Liver (tissue), 8 donors: ENCODE measurements at regions not wholly inside any gene's neighbourhood (a gene's known extent, or its start where the extent isn't known, plus 50 kb on each side); places are given as distances from the start of the nearest gene placed in this dataset.

Source experiments
- DNase-seq: peaks from one replicate; pipeline ENCODE4 v3.0.0-alpha.2; 2017; ENCODE audit warnings: low spot score
- H3K27ac ChIP-seq, 2 donors: one replicate each; pipeline ENCODE4 v1.7.0; 2013; ENCODE audit warnings: inconsistent platforms in 2 of 2, low read length in 2 of 2, control low read depth in 1 of 2, low read depth in 1 of 2, mild to moderate bottlenecking in 1 of 2
- H3K27me3 ChIP-seq, 4 donors: one replicate each; pipeline versions ENCODE4 v1.6.1 to v1.7.0; 2013; ENCODE audit warnings: low read length in 3 of 4, inconsistent platforms in 1 of 4, mild to moderate bottlenecking in 1 of 4, moderate library complexity in 1 of 4; ENCODE audit not compliant: control insufficient read depth in 4 of 4, insufficient read depth in 4 of 4
- H3K36me3 ChIP-seq, 4 donors: one replicate each; pipeline versions ENCODE4 v1.6.1 to v1.7.0; 2013; ENCODE audit warnings: low read length in 3 of 4, mild to moderate bottlenecking in 3 of 4, low read depth in 1 of 4, moderate library complexity in 1 of 4; ENCODE audit not compliant: control insufficient read depth in 4 of 4, insufficient read depth in 3 of 4
- H3K4me1 ChIP-seq, 4 donors: one replicate each; pipeline versions ENCODE4 v1.6.1 to v1.7.0; 2013; ENCODE audit warnings: low read length in 3 of 4, mild to moderate bottlenecking in 3 of 4, moderate library complexity in 1 of 4; ENCODE audit not compliant: control insufficient read depth in 4 of 4, insufficient read depth in 4 of 4
- H3K4me3 ChIP-seq, 3 donors: one replicate each; pipeline versions ENCODE4 v1.6.1 to v1.7.0; 2013; ENCODE audit warnings: low read length in 3 of 3, control low read depth in 1 of 3, low read depth in 1 of 3, mild to moderate bottlenecking in 1 of 3
- H3K9ac ChIP-seq, 2 donors: one replicate each; pipeline ENCODE4 v1.7.0; 2013; ENCODE audit warnings: low read length in 2 of 2, mild to moderate bottlenecking in 2 of 2, moderate library complexity in 2 of 2, control low read depth in 1 of 2, low read depth in 1 of 2
- H3K9me3 ChIP-seq, 4 donors: one replicate each; pipeline versions ENCODE4 v1.6.1 to v1.7.0; 2013; ENCODE audit warnings: low read length in 3 of 4; ENCODE audit not compliant: control insufficient read depth in 4 of 4
- ATF3 ChIP-seq: IDR thresholded peaks from 2 replicates; pipeline ENCODE4 v1.6.1; 2016; ENCODE audit warnings: antibody characterized with exemption
- CTCF ChIP-seq: fragments of 150-350 bp; IDR thresholded peaks from 2 replicates; pipeline ENCODE4 v1.5.1; 2017; ENCODE audit warnings: improper control_type of control experiment, low read depth, low read length; ENCODE audit not compliant: missing input control
- EGR1 ChIP-seq, 2 donors: IDR thresholded peaks; 2 replicates each; pipeline ENCODE4 v1.6.1; 2016 to 2018; ENCODE audit warnings: antibody characterized with exemption in 2 of 2, low read depth in 2 of 2
- FOXA1 ChIP-seq: IDR thresholded peaks from 2 replicates; pipeline ENCODE4 v1.6.1; 2016; ENCODE audit warnings: antibody characterized with exemption
- FOXA2 ChIP-seq: IDR thresholded peaks from 2 replicates; pipeline ENCODE4 v1.6.1; 2016; ENCODE audit warnings: antibody characterized with exemption
- GABPA ChIP-seq, 2 donors: IDR thresholded peaks in 1 of 2; conservative IDR thresholded peaks in 1 of 2; 2 replicates each; pipeline ENCODE4 v1.6.1; 2016; ENCODE audit warnings: antibody characterized with exemption in 2 of 2, mild to moderate bottlenecking in 1 of 2, moderate library complexity in 1 of 2
- HNF4A ChIP-seq, 2 donors: conservative IDR thresholded peaks; 2 replicates each; pipeline ENCODE4 v1.6.1; 2016; ENCODE audit warnings: antibody characterized with exemption in 2 of 2, mild to moderate bottlenecking in 2 of 2
- HNF4G ChIP-seq: IDR thresholded peaks from 2 replicates; pipeline ENCODE4 v1.6.1; 2016; ENCODE audit warnings: antibody characterized with exemption
- JUND ChIP-seq, 2 donors: IDR thresholded peaks; 2 replicates each; pipeline ENCODE4 v1.6.1; 2016; ENCODE audit warnings: antibody characterized with exemption in 2 of 2
- MAX ChIP-seq: IDR thresholded peaks from 2 replicates; pipeline ENCODE4 v1.6.1; 2016; ENCODE audit warnings: antibody characterized with exemption
- NR2F2 ChIP-seq: IDR thresholded peaks from 2 replicates; pipeline ENCODE4 v1.6.1; 2016; ENCODE audit warnings: antibody characterized with exemption
- RAD21 ChIP-seq, 2 donors: IDR thresholded peaks; 2 replicates each; pipeline ENCODE4 v1.6.1; 2016; ENCODE audit warnings: antibody characterized with exemption in 2 of 2, mild to moderate bottlenecking in 2 of 2
- REST ChIP-seq: IDR thresholded peaks from 2 replicates; pipeline ENCODE4 v1.6.1; 2016; ENCODE audit warnings: antibody characterized with exemption, mild to moderate bottlenecking
- RXRA ChIP-seq, 2 donors: IDR thresholded peaks; 2 replicates each; pipeline ENCODE4 v1.6.1; 2017 to 2018; ENCODE audit warnings: antibody characterized with exemption in 2 of 2, mild to moderate bottlenecking in 1 of 2
- SP1 ChIP-seq: IDR thresholded peaks from 2 replicates; pipeline ENCODE4 v1.6.1; 2018; ENCODE audit warnings: antibody characterized with exemption, mild to moderate bottlenecking
- TAF1 ChIP-seq: conservative IDR thresholded peaks from 2 replicates; pipeline ENCODE4 v1.6.1; 2016; ENCODE audit warnings: antibody characterized with exemption, mild to moderate bottlenecking
- YY1 ChIP-seq: IDR thresholded peaks from 2 replicates; pipeline ENCODE4 v1.6.1; 2016; ENCODE audit warnings: antibody characterized with exemption, mild to moderate bottlenecking
- ZBTB33 ChIP-seq: IDR thresholded peaks from 2 replicates; pipeline ENCODE4 v1.6.1; 2016; ENCODE audit warnings: antibody characterized with exemption
- WGBS: extraction: QIAGEN DNeasy Blood & Tissue Kit; methylation state at CpG from one replicate; pipeline ENCODE4 v1.1.7; 2013; 5-methylcytosine and 5-hydroxymethylcytosine counted together
- donor health status: healthy.
- donor health status: healthy.
- donor health status: healthy.
- donor health status: healthy.
- donor health status: healthy.

- no peak overlapping the region for H3K9ac ChIP-seq
- H3K4me1 ChIP-seq, result no peaks in the 10 kb centered on the region
- no peak for TF ChIP-seq JUND (IDR thresholded peaks at IDR 0.05)
- TF ChIP-seq RAD21 (IDR thresholded peaks at IDR 0.05), result no peak
- no peak for TF ChIP-seq EGR1 (IDR thresholded peaks at IDR 0.05; ENCODE audit: low read depth in 2 of 2)
- TF ChIP-seq HNF4G, result no peak
- no peak for TF ChIP-seq GABPA (IDR thresholded peaks at IDR 0.05 in 1 of 2, conservative IDR thresholded peaks at IDR 0.05 in 1 of 2)
- TF ChIP-seq YY1, result no peak
- TF ChIP-seq SP1, result no peak
- TF ChIP-seq HNF4A (conservative IDR thresholded peaks at IDR 0.05), result no peak
- no peak for TF ChIP-seq TAF1
- TF ChIP-seq REST, result no peak
- TF ChIP-seq MAX, result no peak
- no peak for TF ChIP-seq NR2F2
- TF ChIP-seq CTCF, result no peak
- TF ChIP-seq ATF3, result no peak
- no peak for TF ChIP-seq ZBTB33
- no peak for TF ChIP-seq RXRA (IDR thresholded peaks at IDR 0.05)
- TF ChIP-seq FOXA2, result no peak
- TF ChIP-seq FOXA1, result no peak
- 70% methylated on average over 12 of the region's 12 CpGs for WGBS
- DNase-seq, result no peak
- no peaks in the 10 kb centered on the region for H3K9me3 ChIP-seq
- H3K27ac ChIP-seq, result no peak overlapping the region
- H3K36me3 ChIP-seq, result no peaks in the 10 kb centered on the region
- no peak overlapping the region for H3K4me3 ChIP-seq
- peaks cover 0 to 2% (median 0%) of the 10 kb centered on the region in 4 donors for H3K27me3 ChIP-seq
These were observed 82.6 kb upstream of the SKOR2 start for GRCh38 chr18:47333926-47334635.
